HG03565 (cell line): ENCODE measurements at regions not wholly inside any gene's neighbourhood (a gene's known extent, or its start where the extent isn't known, plus 50 kb on each side); places are given as distances from the start of the nearest gene placed in this dataset.

Experiments used
- ATAC-seq: cut with Tn5 transposase; IDR thresholded peaks from one replicate; pipeline ENCODE4 v1.9.1; 2021; ENCODE audit warnings: mild to moderate bottlenecking, moderate library complexity; ENCODE audit not compliant: unreplicated experiment

DNA sequence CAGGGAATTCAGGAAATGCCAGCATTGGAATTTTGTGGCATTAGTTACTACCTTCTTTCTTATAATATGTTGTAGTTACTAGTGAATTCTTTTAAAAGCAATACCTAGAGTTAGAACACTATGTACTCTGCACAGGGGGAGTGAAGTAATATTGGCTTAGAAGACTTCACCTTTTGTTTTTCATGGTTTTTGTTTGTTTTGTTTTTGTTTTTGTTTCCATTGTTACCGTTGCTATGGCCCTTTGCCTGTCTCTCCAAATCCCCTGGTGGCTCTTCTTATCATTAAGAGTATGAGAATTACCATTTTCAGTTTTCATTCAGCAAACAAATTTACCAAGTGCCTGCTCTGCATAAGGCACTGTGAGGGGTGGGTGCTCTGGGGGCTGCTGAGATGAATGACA lies 160.1 kb downstream of the HAUS1 start:
- ATAC-seq: no peak

GRCh38 chr18:46265196-46266156 lies 161.3 kb downstream of the HAUS1 start:
- no peak for ATAC-seq

DNA sequence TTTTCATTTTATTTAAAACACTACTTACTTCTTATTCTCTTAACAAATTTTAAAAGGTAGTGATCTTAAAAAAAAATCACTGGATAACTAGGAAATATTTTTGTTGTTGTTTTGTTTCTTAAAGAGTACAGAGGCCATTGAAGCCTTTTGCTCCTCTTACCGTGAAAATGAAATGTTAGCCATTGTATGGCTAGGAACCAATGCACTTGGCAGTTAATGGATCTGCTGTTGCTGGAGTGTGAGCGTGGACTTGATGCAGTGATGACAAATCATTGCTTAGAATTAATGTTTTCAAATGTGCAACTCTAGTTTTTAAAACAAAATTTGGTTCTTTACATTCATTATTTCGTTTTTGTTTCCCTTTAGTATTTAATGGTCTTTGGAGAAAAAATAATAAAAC lies 162.3 kb downstream of the HAUS1 start:
- no peak for ATAC-seq

GRCh38 chr18:46268671-46269070 lies 164.5 kb downstream of the HAUS1 start:
- no peak for ATAC-seq

- no peak for ATAC-seq
Observed at GRCh38 chr18:46269275-46269674, 165.1 kb downstream of the HAUS1 start.

GRCh38 chr18:46271488-46271887 lies 167.3 kb downstream of the HAUS1 start:
- no peak for ATAC-seq

DNA sequence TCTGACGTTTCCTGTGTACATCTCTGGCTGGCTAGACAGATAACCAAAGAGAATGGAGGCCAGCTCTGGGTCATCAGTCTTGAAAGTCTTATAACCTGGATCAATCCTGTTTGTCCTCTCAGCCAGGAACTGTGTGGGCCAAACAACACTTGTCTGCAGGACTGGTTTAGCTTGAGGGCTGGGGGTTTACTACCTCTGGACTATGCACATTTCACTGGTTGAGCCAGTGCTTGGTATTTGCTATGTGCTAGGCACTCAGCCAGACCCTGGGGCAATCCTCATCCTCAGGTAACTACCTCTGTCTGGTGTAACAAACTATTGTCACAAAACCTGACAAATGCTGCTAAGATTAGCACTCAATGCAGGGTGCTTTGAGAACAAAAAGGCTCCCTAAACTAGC lies 169.7 kb downstream of the HAUS1 start:
- no peak for ATAC-seq

DNA sequence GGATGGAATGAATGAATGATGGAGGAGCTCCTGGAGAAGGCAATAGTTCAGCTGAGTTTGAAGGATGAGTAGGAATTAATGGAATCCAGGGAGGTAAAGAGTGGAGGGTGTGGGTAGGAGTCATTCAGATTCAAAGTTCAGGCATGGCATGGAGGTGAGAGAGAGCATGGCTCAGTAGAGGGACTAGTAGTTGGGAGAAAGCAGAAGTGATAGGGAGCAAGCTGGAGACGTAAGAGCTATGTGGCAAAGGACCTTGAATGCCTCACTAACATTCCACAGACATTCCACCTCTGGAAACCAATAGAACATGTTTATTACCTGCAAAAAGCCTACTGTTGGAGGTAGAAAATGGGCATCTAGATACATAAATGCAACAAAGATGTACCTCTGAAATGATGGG lies 170.1 kb downstream of the HAUS1 start:
- ATAC-seq: no peak

DNA sequence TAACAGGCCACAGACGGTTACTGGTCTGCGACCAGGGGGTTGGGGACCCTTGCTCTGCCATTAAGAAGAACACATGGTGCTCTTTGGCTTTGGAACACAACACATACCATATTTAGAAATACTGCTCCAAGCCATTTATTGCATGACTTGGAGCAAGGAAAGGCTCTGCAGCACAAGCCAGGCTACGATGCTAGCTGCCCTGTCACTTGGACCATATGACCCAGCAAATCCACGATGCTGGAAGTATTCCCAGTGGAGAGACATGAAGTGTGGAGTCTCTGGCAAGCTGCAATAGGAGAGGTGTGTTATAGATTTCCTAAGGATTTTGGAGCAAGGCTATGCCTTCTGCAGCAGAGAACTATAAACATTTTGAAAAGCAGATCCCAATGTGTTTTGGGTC lies 171.2 kb downstream of the HAUS1 start:
- no peak for ATAC-seq

DNA sequence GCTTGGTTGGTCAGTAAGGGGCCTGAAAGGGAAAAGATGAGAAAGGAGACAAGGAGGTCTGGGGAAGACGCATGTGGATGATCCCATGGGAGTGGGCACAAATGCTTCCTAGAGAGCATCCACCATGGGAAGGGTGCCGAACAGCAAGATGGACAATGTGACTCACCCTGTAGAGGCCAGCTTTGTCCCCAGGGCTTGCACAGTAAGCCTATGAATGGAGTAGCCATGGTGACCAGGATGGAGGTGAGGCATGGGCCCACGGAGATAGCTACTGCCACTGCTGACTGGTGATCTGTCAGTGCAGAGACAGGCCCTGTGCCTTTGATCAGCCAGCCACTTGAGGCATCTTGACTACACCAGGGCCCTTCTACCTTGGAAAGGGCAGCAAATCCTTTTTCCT lies 172.6 kb downstream of the HAUS1 start:
- no peak for ATAC-seq

- ATAC-seq: no peak
Observed at GRCh38 chr18:46278481-46279465, 174.6 kb downstream of the HAUS1 start.

GRCh38 chr18:46279673-46280072 lies 175.5 kb downstream of the HAUS1 start:
- no peak for ATAC-seq

- peak; percentile 75 for ATAC-seq
Observed at GRCh38 chr18:46281185-46282176, 177.3 kb downstream of the HAUS1 start.

DNA sequence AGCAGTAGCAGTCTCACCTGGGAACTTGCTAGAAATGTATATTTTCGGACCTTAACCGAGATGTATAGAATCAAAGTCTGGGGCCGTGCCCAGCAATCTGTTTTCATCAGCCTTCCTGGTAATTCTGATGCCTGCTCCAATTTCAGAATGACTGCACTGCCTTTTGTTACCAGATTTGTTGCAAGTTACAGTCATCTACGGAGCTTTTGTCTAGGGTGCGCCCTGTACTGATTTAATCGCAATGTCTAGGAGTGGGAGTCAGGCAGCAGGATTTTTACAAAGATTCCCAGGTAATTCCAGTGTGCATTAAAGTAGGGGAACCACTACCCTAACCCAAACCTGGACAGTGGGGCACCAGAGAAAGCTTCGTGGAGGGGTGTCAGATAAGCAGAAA lies 178.0 kb downstream of the HAUS1 start:
- ATAC-seq: no peak

GRCh38 chr18:46282646-46283045 lies 178.5 kb downstream of the HAUS1 start:
- ATAC-seq: no peak

DNA sequence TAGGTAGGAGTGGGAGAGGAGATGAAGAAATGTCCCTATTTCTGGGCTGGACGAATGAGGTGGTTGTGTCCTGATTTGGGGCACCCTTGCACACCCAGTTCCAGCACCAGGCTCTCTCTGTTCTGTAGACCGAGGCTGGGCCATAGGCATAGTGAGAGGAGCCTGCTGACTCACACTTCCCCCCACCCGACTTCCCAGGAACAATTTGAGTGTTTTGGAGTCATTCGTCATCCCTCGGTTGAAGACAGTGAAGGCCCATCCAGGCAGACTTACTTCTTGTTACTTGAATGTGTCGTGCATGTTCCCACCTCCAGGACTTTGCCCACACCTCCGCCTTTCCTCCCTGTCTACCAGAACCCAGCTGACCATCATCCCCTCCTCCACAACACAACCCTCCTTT lies 179.1 kb downstream of the HAUS1 start:
- no peak for ATAC-seq

GRCh38 chr18:46283895-46284295 lies 179.7 kb downstream of the HAUS1 start:
- ATAC-seq: no peak

- no peak for ATAC-seq
Observed at GRCh38 chr18:46289463-46289862, 185.3 kb downstream of the HAUS1 start.

DNA sequence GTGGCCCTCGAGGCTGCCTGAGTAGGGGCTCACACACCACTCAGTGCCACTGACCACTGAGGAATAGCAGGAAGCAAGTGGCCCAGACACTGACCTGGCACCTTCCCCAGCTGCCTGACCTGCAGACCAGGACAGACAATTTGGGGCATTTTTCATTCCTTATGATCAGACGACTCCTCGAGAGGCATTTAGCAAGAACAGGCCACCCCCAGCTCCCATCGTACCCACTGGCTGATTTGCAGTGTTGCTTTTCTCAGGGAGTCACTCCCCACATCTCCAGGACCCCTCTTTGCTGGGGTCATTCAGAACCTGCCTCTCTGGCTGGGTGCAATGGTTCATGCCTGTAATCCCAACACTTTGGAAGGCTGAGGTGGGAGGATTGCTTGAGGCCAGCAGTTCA lies 185.7 kb downstream of the HAUS1 start:
- ATAC-seq: no peak

DNA sequence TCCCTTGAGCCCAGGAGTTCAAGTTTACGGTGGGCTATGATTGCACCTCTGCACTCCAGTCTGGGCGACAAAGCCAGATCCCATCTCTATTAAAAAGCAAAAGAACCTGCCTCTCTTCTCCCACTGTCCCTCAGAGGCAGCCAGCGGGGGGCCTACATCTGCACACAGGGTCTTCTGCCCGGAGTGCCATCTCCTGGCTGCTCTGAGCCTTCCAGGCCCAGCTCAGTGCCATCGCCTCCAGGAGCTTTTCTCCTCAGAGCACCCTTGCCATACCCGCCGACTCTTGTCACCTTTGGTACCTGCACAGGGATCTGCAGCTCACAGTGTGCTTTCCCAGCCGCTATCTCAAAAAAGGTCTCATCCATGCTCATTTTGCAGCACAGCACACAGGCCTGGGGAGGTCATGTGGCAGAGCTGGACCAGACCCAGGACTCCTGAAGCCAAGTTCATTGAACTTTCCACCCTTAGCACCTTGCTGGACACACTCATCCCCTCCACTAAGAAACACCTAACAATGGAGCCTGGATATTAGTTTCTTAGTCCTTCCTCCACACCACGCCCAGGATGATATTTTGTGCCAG lies 186.3 kb downstream of the HAUS1 start:
- ATAC-seq: no peak
